Endothelial cell (in vitro differentiated cells): ENCODE measurements at regions not wholly inside any gene's neighbourhood (a gene's known extent, or its start where the extent isn't known, plus 50 kb on each side); places are given as distances from the start of the nearest gene placed in this dataset.

Experiments used
- DNase-seq: peaks from one replicate; pipeline ENCODE4 v3.0.0; 2021; ENCODE audit warnings: low spot score
- H3K27ac Mint-ChIP-seq: one replicate; pipeline ENCODE4 v1.8.0; 2021; ENCODE audit warnings: mixed read lengths, inconsistent platforms; ENCODE audit not compliant: unreplicated experiment
- H3K27me3 Mint-ChIP-seq: one replicate; pipeline ENCODE4 v1.8.0; 2021; ENCODE audit warnings: mild to moderate bottlenecking, moderate library complexity, mixed read lengths, inconsistent platforms; ENCODE audit not compliant: unreplicated experiment
- H3K36me3 Mint-ChIP-seq: one replicate; pipeline ENCODE4 v1.8.0; 2021; ENCODE audit warnings: mild to moderate bottlenecking, low read depth, mixed read lengths, inconsistent platforms; ENCODE audit not compliant: unreplicated experiment
- H3K4me1 Mint-ChIP-seq: one replicate; pipeline ENCODE4 v1.8.0; 2021; ENCODE audit warnings: mild to moderate bottlenecking, mixed read lengths, inconsistent platforms; ENCODE audit not compliant: unreplicated experiment
- H3K4me3 Mint-ChIP-seq: one replicate; pipeline ENCODE4 v1.8.0; 2021; ENCODE audit warnings: mild to moderate bottlenecking, mixed read lengths, inconsistent platforms; ENCODE audit not compliant: unreplicated experiment
- H3K9me3 Mint-ChIP-seq: one replicate; pipeline ENCODE4 v1.8.0; 2021; ENCODE audit warnings: mixed read lengths, inconsistent platforms; ENCODE audit not compliant: unreplicated experiment
- TF ChIP-seq, protein P1 (sequence below): fragments of 200-600 bp; sonication (generic); IDR thresholded peaks from one replicate; pipeline ENCODE4 v1.5.0; 2021; ENCODE audit warnings: antibody characterized with exemption; ENCODE audit not compliant: unreplicated experiment

DNA sequence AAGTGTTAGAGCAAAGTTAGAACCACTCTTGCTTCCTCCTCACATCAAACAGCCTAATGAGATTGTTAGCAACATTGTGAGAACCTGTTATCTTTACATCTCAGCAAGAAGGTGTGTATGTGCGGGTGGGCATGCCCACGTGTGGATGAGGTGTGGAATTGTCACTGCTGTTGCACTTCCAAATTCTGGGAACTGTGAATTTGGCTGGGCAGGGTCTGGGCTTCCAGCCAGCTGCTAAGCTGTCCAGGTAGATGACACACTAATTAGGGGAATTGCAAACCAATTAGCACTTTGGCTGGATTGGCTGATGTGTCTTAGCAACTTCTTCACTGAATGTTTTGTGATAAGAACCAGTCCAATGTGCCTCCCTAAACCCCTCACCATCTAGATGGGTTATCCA lies 848.2 kb downstream of the DHX35 start:
- Mint-ChIP-seq H3K4me1 (no peaks in the 10 kb centered on the region), H3K27ac (no peak overlapping the region), H3K36me3 (no peaks in the 10 kb centered on the region), H3K27me3 (no peaks in the 10 kb centered on the region), H3K9me3 (no peaks in the 10 kb centered on the region), H3K4me3 (no peak overlapping the region)
- TF ChIP-seq, protein P1, sequence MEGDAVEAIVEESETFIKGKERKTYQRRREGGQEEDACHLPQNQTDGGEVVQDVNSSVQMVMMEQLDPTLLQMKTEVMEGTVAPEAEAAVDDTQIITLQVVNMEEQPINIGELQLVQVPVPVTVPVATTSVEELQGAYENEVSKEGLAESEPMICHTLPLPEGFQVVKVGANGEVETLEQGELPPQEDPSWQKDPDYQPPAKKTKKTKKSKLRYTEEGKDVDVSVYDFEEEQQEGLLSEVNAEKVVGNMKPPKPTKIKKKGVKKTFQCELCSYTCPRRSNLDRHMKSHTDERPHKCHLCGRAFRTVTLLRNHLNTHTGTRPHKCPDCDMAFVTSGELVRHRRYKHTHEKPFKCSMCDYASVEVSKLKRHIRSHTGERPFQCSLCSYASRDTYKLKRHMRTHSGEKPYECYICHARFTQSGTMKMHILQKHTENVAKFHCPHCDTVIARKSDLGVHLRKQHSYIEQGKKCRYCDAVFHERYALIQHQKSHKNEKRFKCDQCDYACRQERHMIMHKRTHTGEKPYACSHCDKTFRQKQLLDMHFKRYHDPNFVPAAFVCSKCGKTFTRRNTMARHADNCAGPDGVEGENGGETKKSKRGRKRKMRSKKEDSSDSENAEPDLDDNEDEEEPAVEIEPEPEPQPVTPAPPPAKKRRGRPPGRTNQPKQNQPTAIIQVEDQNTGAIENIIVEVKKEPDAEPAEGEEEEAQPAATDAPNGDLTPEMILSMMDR: no peak
- no peak for DNase-seq

DNA sequence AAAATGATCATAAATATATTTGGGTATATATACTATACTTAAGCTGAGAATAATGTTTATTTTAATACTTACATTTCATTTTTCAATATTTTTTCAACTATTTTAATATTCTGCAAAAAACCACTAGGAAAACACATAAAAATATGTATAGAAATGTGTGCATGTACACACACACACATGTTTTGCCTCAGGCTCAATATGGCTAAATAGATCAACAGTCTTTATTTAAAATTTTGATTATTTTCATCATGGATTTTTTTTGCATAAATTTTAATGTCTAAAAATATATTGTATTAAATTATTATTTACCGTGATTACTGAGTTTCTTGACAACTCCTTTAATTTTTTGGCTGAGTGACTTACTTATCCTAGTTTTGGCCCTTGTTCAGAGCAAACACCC lies 846.5 kb downstream of the DHX35 start:
- Mint-ChIP-seq H3K27me3 (no peaks in the 10 kb centered on the region), H3K4me1 (no peaks in the 10 kb centered on the region), H3K36me3 (no peaks in the 10 kb centered on the region), H3K27ac (no peak overlapping the region), H3K9me3 (no peaks in the 10 kb centered on the region), H3K4me3 (no peak overlapping the region)
- TF ChIP-seq, protein P1: no peak
- no peak for DNase-seq

DNA sequence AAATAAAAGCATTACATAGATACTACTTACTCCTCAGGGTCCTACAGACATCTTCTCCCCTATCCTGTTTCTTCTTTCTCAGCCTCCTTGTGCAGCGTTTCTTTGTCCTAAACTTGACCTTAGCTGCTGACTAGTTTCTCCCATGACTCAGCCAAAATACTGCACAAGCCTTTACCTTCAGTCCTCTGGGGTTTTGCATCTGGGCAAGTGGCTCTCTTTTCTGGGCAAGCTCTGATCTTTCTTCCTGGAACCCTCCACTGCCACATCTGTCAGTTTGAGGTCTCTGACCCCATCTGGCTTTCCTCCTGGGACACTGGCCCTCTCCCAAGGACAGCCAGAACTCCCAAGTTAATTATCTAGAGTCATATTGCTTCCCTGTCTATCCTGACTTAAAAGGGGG lies 838.4 kb downstream of the DHX35 start:
- Mint-ChIP-seq H3K4me3 (no peak overlapping the region), H3K36me3 (no peaks in the 10 kb centered on the region), H3K9me3 (no peaks in the 10 kb centered on the region), H3K4me1 (no peaks in the 10 kb centered on the region), H3K27ac (no peak overlapping the region), H3K27me3 (no peaks in the 10 kb centered on the region)
- no peak for DNase-seq
- TF ChIP-seq, protein P1: no peak

GRCh38 chr20:39800111-39800510 lies 838.0 kb downstream of the DHX35 start:
- no peak overlapping the region for H3K4me3 Mint-ChIP-seq
- no peaks in the 10 kb centered on the region for H3K9me3 Mint-ChIP-seq
- no peaks in the 10 kb centered on the region for H3K27me3 Mint-ChIP-seq
- H3K4me1 Mint-ChIP-seq: no peaks in the 10 kb centered on the region
- TF ChIP-seq, protein P1: no peak
- H3K27ac Mint-ChIP-seq: no peak overlapping the region
- no peaks in the 10 kb centered on the region for H3K36me3 Mint-ChIP-seq
- no peak for DNase-seq

DNA sequence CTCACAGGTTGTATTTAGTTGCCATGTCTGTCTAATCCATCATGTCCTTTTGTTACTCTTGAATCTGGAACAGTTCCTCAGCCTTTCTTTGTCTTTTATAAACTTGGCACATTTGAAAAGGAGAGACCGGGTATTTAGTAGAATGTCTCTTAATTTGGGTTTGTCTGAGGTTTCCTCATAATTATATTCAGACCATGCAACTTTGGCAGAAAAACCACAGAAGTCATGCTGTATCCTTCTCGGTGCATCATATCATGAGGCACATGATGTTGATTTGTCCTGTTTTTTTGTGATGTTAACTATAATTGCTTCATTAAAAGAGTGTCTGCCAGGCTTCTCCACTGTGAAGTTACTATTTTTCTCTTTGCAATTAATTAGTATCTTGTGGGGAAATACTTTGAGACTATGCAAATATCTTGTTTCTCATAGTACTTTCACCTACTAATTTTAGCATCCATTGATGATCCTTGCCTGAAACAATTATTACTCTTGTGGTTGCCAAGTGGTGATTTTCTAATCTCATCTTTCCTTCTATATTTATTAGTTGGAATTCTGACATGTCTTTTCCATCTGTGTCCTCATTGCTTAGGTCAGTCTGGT lies 837.3 kb downstream of the DHX35 start:
- H3K9me3 Mint-ChIP-seq: no peaks in the 10 kb centered on the region
- H3K27ac Mint-ChIP-seq: no peak overlapping the region
- no peaks in the 10 kb centered on the region for H3K27me3 Mint-ChIP-seq
- no peaks in the 10 kb centered on the region for H3K36me3 Mint-ChIP-seq
- TF ChIP-seq, protein P1: no peak
- H3K4me1 Mint-ChIP-seq: no peaks in the 10 kb centered on the region
- no peak overlapping the region for H3K4me3 Mint-ChIP-seq
- no peak for DNase-seq
